ENCODE measurements at regions not wholly inside any gene's neighbourhood (a gene's known extent, or its start where the extent isn't known, plus 50 kb on each side); places are given as distances from the start of the nearest gene placed in this dataset.
"Not testable (repeated sequence)": the region's sequence is repeated elsewhere in the genome, so short reads cannot be mapped to it uniquely, and the experiment has no call there.

GRCh38 chr1:228825041-228825440 is 89.8 kb downstream of the RHOU start:
- DNase-seq = no peak

GRCh38 chr1:228825840-228826484 is 90.7 kb downstream of the RHOU start:
- DNase-seq = no peak

GRCh38 chr1:228827019-228827418 is 91.7 kb downstream of the RHOU start:
- DNase-seq = no peak

- DNase-seq = no peak
Measured at GRCh38 chr1:228828151-228828550, 92.9 kb downstream of the RHOU start.

- no peak for DNase-seq
Measured at GRCh38 chr1:228830185-228830953, 95.1 kb downstream of the RHOU start.

GRCh38 chr1:228830954-228831481 is 95.7 kb downstream of the RHOU start:
- no peak for DNase-seq

- DNase-seq = no peak
Measured at GRCh38 chr1:228833911-228834688, 98.8 kb downstream of the RHOU start.

GRCh38 chr1:228835456-228835855 is 100.2 kb downstream of the RHOU start:
- DNase-seq = no peak

GRCh38 chr1:228835911-228836310 is 100.6 kb downstream of the RHOU start:
- no peak for DNase-seq

GRCh38 chr1:228836427-228836826 is 101.1 kb downstream of the RHOU start:
- no peak for DNase-seq

GRCh38 chr1:228837032-228837431 is 101.8 kb downstream of the RHOU start:
- no peak for DNase-seq

- DNase-seq = no peak
Measured at GRCh38 chr1:228837817-228838716, 102.8 kb downstream of the RHOU start.

GRCh38 chr1:228838717-228839500 is 103.6 kb downstream of the RHOU start:
- no peak for DNase-seq

GRCh38 chr1:228839656-228840055 is 104.4 kb downstream of the RHOU start:
- no peak for DNase-seq

- no peak for DNase-seq
Measured at GRCh38 chr1:228841632-228842031, 106.4 kb downstream of the RHOU start.

- no peak for DNase-seq
Measured at GRCh38 chr1:228842094-228842775, 107.0 kb downstream of the RHOU start.

GRCh38 chr1:228845101-228845500 is 109.8 kb downstream of the RHOU start:
- no peak for DNase-seq

- DNase-seq = no peak
Measured at GRCh38 chr1:228846952-228847351, 111.7 kb downstream of the RHOU start.

- not testable (repeated sequence) for DNase-seq
Measured at GRCh38 chr1:228847451-228847850, 112.2 kb downstream of the RHOU start.

- DNase-seq = no peak
Measured at GRCh38 chr1:228848406-228848805, 113.1 kb downstream of the RHOU start.

- no peak for DNase-seq
Measured at GRCh38 chr1:228849011-228849541, 113.8 kb downstream of the RHOU start.
